ENCODE measurements at regions not wholly inside any gene's neighbourhood (a gene's known extent, or its start where the extent isn't known, plus 50 kb on each side); places are given as distances from the start of the nearest gene placed in this dataset.

DNA sequence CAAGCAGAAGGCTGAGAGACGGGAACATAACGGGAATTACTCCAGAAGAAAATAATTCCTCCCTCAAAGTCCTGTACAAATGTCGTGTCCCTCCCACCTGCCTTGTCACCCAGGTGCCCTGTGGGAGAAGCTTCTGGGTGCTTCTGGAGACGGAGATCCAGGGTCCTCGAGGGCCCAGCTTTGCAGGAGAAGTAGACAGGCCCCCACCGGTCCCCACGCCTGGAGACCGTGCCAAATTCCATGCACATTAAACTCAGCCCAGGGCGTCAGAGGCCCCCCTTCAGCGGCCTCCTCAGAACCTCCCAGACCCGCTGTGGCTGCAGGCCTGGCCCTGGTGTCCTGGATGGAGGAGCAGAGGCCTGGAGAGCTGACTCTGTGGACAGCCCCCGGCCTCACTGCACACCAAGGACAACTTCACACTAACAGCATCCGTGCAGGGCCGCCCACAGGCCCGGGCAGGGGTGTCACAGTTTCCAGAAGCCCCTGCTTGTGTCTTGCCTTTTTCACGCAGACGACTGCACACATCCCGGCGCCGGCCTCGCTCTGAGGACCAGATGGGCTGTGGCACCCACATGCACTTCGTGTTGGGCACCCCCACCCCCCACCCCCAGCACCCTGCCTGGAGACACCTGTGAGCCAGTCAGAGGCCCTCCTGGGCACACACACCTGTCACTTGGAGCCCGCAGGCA, 734.3 kb downstream of the BRD1 start:
- no peak for DNase-seq (ENCODE audit: extremely low read depth, insufficient read length)
- H3K36me3 ChIP-seq (ENCODE audit: control insufficient read depth, insufficient read depth, low read length) = no peaks in the 10 kb centered on the region
- no peaks in the 10 kb centered on the region for H3K27me3 ChIP-seq (replicated peaks; ENCODE audit: control insufficient read depth, insufficient read depth, low read length)
- no peak overlapping the region for H3K4me3 ChIP-seq (replicated peaks; ENCODE audit: low read depth, low read length)
- TF ChIP-seq, protein P1, sequence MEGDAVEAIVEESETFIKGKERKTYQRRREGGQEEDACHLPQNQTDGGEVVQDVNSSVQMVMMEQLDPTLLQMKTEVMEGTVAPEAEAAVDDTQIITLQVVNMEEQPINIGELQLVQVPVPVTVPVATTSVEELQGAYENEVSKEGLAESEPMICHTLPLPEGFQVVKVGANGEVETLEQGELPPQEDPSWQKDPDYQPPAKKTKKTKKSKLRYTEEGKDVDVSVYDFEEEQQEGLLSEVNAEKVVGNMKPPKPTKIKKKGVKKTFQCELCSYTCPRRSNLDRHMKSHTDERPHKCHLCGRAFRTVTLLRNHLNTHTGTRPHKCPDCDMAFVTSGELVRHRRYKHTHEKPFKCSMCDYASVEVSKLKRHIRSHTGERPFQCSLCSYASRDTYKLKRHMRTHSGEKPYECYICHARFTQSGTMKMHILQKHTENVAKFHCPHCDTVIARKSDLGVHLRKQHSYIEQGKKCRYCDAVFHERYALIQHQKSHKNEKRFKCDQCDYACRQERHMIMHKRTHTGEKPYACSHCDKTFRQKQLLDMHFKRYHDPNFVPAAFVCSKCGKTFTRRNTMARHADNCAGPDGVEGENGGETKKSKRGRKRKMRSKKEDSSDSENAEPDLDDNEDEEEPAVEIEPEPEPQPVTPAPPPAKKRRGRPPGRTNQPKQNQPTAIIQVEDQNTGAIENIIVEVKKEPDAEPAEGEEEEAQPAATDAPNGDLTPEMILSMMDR (IDR thresholded peaks at IDR 0.05; ENCODE audit: insufficient read depth, low read length, poor library complexity, severe bottlenecking) = no peak

DNA sequence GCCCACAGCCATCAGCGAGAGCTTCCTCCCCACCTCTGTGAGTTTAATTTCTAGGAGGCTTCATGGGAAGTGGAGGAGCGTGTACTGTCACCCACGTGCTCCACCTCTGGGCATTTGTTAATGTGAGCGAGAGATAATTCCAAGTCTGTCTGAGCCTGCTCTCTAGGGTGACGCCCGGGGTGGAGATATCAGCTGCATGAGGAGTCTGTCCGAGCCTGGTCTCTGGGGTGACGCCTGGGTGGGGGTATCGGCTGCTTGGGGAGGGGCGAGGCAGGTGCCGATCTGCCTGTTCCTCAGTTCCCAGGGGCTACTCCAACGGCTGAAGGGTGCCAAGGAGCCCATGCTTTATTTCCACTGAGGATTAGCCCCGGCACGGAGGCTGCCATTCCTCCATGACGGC, 735.0 kb downstream of the BRD1 start:
- DNase-seq (ENCODE audit: extremely low read depth, insufficient read length) = no peak
- no peaks in the 10 kb centered on the region for H3K36me3 ChIP-seq (ENCODE audit: control insufficient read depth, insufficient read depth, low read length)
- TF ChIP-seq, protein P1 (IDR thresholded peaks at IDR 0.05; ENCODE audit: insufficient read depth, low read length, poor library complexity, severe bottlenecking) = no peak
- no peaks in the 10 kb centered on the region for H3K27me3 ChIP-seq (replicated peaks; ENCODE audit: control insufficient read depth, insufficient read depth, low read length)
- no peak overlapping the region for H3K4me3 ChIP-seq (replicated peaks; ENCODE audit: low read depth, low read length)

DNA sequence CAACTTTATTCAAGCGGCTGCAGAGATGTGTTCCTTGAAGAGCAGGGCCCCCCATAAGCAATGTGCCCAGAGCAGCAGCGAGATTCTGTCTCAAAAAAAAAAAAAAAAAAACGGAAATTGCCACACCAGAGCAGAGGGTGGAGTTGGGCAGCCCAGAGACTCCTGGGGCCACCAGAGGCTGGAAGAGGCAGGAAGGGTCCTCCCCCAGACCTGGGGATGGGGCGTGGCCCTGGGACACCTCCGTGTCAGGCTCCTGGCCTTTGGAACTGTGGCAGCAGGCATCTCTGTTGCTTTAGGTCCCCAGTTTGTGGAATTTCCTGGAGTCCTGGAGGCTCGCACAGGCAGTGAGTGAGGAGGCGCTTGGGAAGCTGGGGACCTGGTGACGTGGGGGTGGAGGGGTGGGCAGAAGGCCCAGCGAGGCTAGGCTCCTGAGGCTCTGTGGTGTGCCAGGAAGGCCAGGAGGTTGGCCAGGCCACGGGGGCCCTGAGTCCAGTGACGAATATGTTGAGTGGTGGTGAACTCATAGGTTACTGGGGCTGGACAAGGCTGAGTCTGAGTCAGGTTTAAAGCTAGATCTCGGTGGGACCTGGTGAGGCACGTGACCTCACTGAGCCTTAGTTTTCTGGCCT, 735.6 kb downstream of the BRD1 start:
- Histone ChIP-seq H3K36me3 (ENCODE audit: control insufficient read depth, insufficient read depth, low read length) (no peaks in the 10 kb centered on the region), H3K27me3 (replicated peaks; ENCODE audit: control insufficient read depth, insufficient read depth, low read length) (no peaks in the 10 kb centered on the region), H3K4me3 (replicated peaks; ENCODE audit: low read depth, low read length) (no peak overlapping the region)
- TF ChIP-seq, protein P1 (IDR thresholded peaks at IDR 0.05; ENCODE audit: insufficient read depth, low read length, poor library complexity, severe bottlenecking) = no peak
- DNase-seq (ENCODE audit: extremely low read depth, insufficient read length) = no peak

DNA sequence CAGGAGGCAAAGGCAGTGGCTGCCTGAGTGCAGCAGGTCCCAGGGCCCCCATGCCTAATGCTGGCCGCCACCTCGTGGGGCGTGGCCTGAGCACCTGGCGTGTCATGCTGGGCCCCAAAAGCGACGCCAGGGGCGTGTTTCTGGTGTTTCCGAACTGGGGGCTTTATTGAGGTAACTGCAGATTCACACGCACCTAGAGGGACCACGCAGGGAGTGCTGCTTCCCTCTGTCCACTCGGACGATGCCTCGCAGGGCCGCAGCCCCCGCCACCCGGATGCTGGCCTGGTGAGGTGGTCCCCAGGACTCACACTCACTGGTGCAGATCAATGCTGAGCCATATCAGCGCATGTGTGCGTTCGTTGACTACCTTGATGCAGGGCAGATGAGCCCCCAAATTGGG, 736.2 kb downstream of the BRD1 start:
- TF ChIP-seq, protein P1 (IDR thresholded peaks at IDR 0.05; ENCODE audit: insufficient read depth, low read length, poor library complexity, severe bottlenecking) = no peak
- DNase-seq (ENCODE audit: extremely low read depth, insufficient read length) = no peak
- no peaks in the 10 kb centered on the region for H3K36me3 ChIP-seq (ENCODE audit: control insufficient read depth, insufficient read depth, low read length)
- H3K4me3 ChIP-seq (replicated peaks; ENCODE audit: low read depth, low read length) = no peak overlapping the region
- no peaks in the 10 kb centered on the region for H3K27me3 ChIP-seq (replicated peaks; ENCODE audit: control insufficient read depth, insufficient read depth, low read length)

DNA sequence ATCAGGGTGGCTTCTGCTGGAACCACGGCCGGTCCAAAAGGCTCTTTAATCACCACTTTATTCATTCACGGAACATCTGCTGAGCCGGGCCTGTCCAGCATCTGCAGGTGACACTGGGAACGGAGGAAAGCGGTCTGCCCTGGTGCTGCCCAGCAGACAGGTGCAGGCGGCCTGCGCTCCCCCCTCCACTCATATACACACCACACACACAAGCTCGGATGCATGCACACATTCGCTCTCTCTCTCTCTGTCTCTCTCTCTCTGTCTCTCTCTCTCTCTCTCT, 736.9 kb downstream of the BRD1 start:
- Histone ChIP-seq H3K4me3 (replicated peaks; ENCODE audit: low read depth, low read length) (no peak overlapping the region), H3K36me3 (ENCODE audit: control insufficient read depth, insufficient read depth, low read length) (no peaks in the 10 kb centered on the region), H3K27me3 (replicated peaks; ENCODE audit: control insufficient read depth, insufficient read depth, low read length) (no peaks in the 10 kb centered on the region)
- DNase-seq (ENCODE audit: extremely low read depth, insufficient read length) = no peak
- TF ChIP-seq, protein P1 (IDR thresholded peaks at IDR 0.05; ENCODE audit: insufficient read depth, low read length, poor library complexity, severe bottlenecking) = no peak
